RWPE1 (cell line): ENCODE measurements at regions not wholly inside any gene's neighbourhood (a gene's known extent, or its start where the extent isn't known, plus 50 kb on each side); places are given as distances from the start of the nearest gene placed in this dataset.

Experiments used
- CTCF ChIA-PET: fragments of 350-600 bp; sonication (Branson Sonifier 250); formaldehyde crosslinking; extraction: SDS; loops from one replicate; lab custom pipeline; 2021; lab: Yijun Ruan, JAX
- POLR2A ChIA-PET: fragments of 400-600 bp; formaldehyde crosslinking; extraction: SDS; loops from one replicate; lab custom pipeline; 2020; ENCODE audit warnings: antibody characterized with exemption; ENCODE audit not compliant: low non-redundant PET; lab: Yijun Ruan, JAX
- DNase-seq: peaks from one replicate; pipeline ENCODE4 v3.0.0; 2012; ENCODE audit warnings: low spot score
- H3K27ac ChIP-seq: fragments of 450-650 bp; 2 replicates; pipeline ENCODE4 v1.5.1; 2017
- TF ChIP-seq, protein P1 (sequence below): fragments of 450-650 bp; conservative IDR thresholded peaks from 2 replicates; pipeline ENCODE4 v1.5.1; 2017; ENCODE audit warnings: low read depth, mild to moderate bottlenecking

GRCh38 chr16:65525707-65526106, 403.8 kb upstream of the CDH11 start:
- POLR2A ChIA-PET: no interaction called here
- no peak overlapping the region for H3K27ac ChIP-seq
- DNase-seq: no peak
- TF ChIP-seq, protein P1, sequence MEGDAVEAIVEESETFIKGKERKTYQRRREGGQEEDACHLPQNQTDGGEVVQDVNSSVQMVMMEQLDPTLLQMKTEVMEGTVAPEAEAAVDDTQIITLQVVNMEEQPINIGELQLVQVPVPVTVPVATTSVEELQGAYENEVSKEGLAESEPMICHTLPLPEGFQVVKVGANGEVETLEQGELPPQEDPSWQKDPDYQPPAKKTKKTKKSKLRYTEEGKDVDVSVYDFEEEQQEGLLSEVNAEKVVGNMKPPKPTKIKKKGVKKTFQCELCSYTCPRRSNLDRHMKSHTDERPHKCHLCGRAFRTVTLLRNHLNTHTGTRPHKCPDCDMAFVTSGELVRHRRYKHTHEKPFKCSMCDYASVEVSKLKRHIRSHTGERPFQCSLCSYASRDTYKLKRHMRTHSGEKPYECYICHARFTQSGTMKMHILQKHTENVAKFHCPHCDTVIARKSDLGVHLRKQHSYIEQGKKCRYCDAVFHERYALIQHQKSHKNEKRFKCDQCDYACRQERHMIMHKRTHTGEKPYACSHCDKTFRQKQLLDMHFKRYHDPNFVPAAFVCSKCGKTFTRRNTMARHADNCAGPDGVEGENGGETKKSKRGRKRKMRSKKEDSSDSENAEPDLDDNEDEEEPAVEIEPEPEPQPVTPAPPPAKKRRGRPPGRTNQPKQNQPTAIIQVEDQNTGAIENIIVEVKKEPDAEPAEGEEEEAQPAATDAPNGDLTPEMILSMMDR: no peak
- CTCF ChIA-PET: no interaction called here

GRCh38 chr16:65524997-65525396, 403.1 kb upstream of the CDH11 start:
- ChIA-PET POLR2A (no interaction called here), CTCF (no interaction called here)
- DNase-seq: no peak
- TF ChIP-seq, protein P1: no peak
- H3K27ac ChIP-seq: no peak overlapping the region

DNA sequence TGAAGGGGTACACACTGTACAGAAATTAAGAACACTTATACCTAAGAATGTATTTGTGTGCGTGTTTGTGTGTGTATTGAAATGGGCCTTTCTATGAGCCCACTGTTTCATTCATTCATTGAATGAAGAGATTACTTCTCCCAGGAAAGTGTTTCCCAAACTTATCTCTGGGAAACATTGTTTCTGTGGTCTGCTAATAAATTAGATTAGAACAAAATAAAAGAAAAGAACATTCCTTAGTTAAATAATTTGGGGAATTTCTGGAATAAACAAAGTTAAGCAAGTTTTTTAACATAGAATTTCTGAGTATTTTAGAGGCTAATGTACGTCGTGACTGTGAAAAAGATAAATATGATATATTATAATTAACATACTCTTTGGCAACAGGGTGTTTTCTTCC, 402.4 kb upstream of the CDH11 start:
- no peak for DNase-seq
- TF ChIP-seq, protein P1: no peak
- H3K27ac ChIP-seq: no peak overlapping the region
- ChIA-PET POLR2A (no interaction called here), CTCF (no interaction called here)

DNA sequence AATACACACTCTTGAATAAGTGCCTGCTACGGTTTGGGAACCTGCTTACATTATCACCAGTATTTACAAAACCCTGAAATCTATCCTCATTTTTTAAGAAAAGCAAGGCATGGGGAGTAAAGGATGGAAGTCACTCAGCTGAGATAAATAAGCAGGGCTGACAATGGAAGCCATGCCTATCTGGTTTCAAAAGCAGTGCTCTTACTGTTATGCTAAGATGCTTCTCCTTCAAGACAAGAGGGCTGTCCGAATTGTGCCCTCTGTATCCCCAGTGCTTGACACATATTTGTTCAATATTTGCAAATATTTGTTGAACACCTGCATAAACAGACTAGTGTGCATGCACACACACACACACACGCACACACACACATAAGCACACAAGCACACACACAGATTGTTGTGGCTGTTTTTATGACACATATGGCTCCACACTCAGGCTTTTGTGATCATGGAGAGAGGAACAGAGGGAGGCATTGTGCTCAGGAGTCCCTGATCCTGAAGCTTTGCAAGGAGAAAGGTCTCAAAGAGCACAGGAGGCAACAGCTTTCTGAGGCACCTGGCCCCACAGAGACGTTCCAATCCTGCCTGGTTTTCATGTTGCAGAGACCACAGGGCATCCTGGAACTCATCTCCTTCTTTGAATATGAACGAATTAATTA, 401.6 kb upstream of the CDH11 start:
- H3K27ac ChIP-seq: no peak overlapping the region
- TF ChIP-seq, protein P1: no peak
- CTCF ChIA-PET: interaction anchor here (0.7 kb wide), 1 partner anchor 194 kb away, joined by 5 read pairs; no protein-coding TSS in a partner anchor
- no peak for DNase-seq
- POLR2A ChIA-PET: no interaction called here

GRCh38 chr16:65522412-65522811, 400.5 kb upstream of the CDH11 start:
- no peak for DNase-seq
- CTCF ChIA-PET: interaction anchor here (0.6 kb wide), 1 partner anchor 206 kb away, joined by 3 read pairs; no protein-coding TSS in a partner anchor
- POLR2A ChIA-PET: no interaction called here
- TF ChIP-seq, protein P1: no peak
- no peak overlapping the region for H3K27ac ChIP-seq

- ChIA-PET CTCF (interaction anchor here (0.6 kb wide), 1 partner anchor 205 kb away, joined by 3 read pairs; no protein-coding TSS in a partner anchor), POLR2A (no interaction called here)
- no peak for DNase-seq
- TF ChIP-seq, protein P1: no peak
- H3K27ac ChIP-seq: no peak overlapping the region
Observed at GRCh38 chr16:65521633-65522328, 399.9 kb upstream of the CDH11 start.
